ENCODE measurements at regions not wholly inside any gene's neighbourhood (a gene's known extent, or its start where the extent isn't known, plus 50 kb on each side); places are given as distances from the start of the nearest gene placed in this dataset.

DNA sequence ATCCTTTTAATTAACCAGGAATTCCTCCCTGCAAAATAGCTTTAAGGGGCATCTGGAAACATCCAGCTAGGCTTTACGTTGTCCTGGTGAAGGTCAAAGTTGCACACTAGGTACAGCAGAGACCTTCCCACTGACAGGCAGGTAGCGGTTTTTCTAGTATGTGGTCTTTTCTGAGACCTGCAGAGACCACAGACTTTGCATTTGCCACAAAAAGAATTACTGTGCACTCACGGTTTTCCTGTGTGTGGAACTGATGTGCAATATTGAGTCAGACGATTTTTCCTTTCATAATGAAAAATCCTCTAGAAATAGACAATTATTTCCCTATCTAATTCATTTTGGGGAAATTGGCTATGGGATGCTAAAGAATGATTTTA is 417.0 kb upstream of the ADAMTSL1 start:
- Mint-ChIP-seq H3K9me3 (ENCODE audit: unreplicated experiment) (no peaks in the 10 kb centered on the region), H3K36me3 (ENCODE audit: low read depth, unreplicated experiment) (no peaks in the 10 kb centered on the region), H3K27ac (ENCODE audit: unreplicated experiment) (no peak overlapping the region), H3K4me1 (ENCODE audit: low read depth, unreplicated experiment) (peaks cover 3% of the 10 kb centered on the region), H3K4me3 (ENCODE audit: unreplicated experiment) (no peak overlapping the region), H3K27me3 (ENCODE audit: low read depth, unreplicated experiment) (peaks cover 3% of the 10 kb centered on the region)
- FAIRE-seq (no peak), DNase-seq (ENCODE audit: low read depth) (no peak)
- TF ChIP-seq, protein P1, sequence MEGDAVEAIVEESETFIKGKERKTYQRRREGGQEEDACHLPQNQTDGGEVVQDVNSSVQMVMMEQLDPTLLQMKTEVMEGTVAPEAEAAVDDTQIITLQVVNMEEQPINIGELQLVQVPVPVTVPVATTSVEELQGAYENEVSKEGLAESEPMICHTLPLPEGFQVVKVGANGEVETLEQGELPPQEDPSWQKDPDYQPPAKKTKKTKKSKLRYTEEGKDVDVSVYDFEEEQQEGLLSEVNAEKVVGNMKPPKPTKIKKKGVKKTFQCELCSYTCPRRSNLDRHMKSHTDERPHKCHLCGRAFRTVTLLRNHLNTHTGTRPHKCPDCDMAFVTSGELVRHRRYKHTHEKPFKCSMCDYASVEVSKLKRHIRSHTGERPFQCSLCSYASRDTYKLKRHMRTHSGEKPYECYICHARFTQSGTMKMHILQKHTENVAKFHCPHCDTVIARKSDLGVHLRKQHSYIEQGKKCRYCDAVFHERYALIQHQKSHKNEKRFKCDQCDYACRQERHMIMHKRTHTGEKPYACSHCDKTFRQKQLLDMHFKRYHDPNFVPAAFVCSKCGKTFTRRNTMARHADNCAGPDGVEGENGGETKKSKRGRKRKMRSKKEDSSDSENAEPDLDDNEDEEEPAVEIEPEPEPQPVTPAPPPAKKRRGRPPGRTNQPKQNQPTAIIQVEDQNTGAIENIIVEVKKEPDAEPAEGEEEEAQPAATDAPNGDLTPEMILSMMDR (IDR thresholded peaks at IDR 0.05; ENCODE audit: insufficient read depth, low read depth, low read length), result no peak
- no peak for TF ChIP-seq EZH2 (IDR thresholded peaks at IDR 0.05; ENCODE audit: insufficient read depth, low read length)
- H2AFZ ChIP-seq (ENCODE audit: low read depth, low read length), result no peak overlapping the region
- no peak overlapping the region for H3K27ac ChIP-seq (ENCODE audit: low read depth, low read length)
- no peaks in the 10 kb centered on the region for H3K27me3 ChIP-seq (ENCODE audit: insufficient read depth, low read length)
- H3K4me3 ChIP-seq (ENCODE audit: insufficient read depth, low read depth, low read length), result no peak overlapping the region
- H3K79me2 ChIP-seq (ENCODE audit: insufficient read depth, low read length), result no peaks in the 10 kb centered on the region
- H3K4me2 ChIP-seq (ENCODE audit: low read length), result no peak overlapping the region
- H3K9ac ChIP-seq (ENCODE audit: low read length), result no peak overlapping the region
- H3K4me1 ChIP-seq (ENCODE audit: insufficient read depth, low read length), result no peaks in the 10 kb centered on the region
- H4K20me1 ChIP-seq (ENCODE audit: insufficient read depth, low read length), result no peaks in the 10 kb centered on the region
- no peaks in the 10 kb centered on the region for H3K9me3 ChIP-seq (ENCODE audit: insufficient read depth, low read depth, low read length)
- H3K36me3 ChIP-seq (ENCODE audit: insufficient read depth, low read length), result no peaks in the 10 kb centered on the region

DNA sequence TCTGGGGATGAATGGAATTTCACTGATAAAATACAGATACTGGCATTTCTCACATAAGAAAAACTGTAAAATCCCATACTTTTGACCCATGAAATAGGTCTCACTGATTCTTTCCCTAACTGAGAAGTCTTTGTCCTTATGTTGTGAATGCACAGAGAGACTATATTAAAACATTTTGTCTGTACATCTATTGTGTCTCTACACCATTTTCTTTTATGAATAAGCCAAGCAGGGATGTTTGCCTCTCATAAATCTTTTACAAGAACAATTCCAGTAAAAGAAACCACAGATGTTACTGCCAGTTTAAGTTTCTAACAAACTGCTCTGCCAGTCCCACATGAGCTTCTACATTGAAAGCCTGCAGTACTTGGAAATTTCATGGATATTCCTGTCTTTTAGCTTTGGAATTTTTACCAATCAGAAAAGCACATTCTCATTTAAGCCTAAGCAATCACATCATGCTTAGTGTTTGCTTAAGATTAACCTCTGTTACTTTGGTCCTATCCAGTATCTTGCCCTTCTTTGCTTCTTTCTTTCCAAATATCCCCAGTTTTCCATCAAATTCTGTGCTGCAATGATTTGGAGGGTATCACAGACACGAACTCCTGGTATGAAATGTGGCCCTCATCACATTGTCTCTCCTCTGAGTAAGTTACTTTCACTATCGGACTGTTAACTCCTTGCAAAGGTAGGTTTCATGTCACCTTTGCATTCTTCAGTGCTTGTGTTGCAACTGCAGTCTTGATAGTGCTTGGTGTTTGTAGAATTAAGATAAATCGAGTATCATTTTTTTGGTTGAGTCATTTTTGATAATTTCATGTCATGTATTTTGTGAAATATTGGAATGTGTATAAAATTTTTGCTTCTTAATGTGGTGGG is 415.1 kb upstream of the ADAMTSL1 start:
- H3K4me1 ChIP-seq (ENCODE audit: insufficient read depth, low read length), result no peaks in the 10 kb centered on the region
- H3K9ac ChIP-seq (ENCODE audit: low read length), result no peak overlapping the region
- Mint-ChIP-seq H3K9me3 (ENCODE audit: unreplicated experiment) (no peaks in the 10 kb centered on the region), H3K4me3 (ENCODE audit: unreplicated experiment) (no peak overlapping the region), H3K36me3 (ENCODE audit: low read depth, unreplicated experiment) (no peaks in the 10 kb centered on the region), H3K27ac (ENCODE audit: unreplicated experiment) (no peak overlapping the region), H3K4me1 (ENCODE audit: low read depth, unreplicated experiment) (no peaks in the 10 kb centered on the region), H3K27me3 (ENCODE audit: low read depth, unreplicated experiment) (peaks cover 3% of the 10 kb centered on the region)
- DNase-seq (ENCODE audit: low read depth), result no peak
- no peak overlapping the region for H3K4me2 ChIP-seq (ENCODE audit: low read length)
- no peak for FAIRE-seq
- no peaks in the 10 kb centered on the region for H3K36me3 ChIP-seq (ENCODE audit: insufficient read depth, low read length)
- TF ChIP-seq, protein P1 (IDR thresholded peaks at IDR 0.05; ENCODE audit: insufficient read depth, low read depth, low read length), result no peak
- no peak for TF ChIP-seq EZH2 (IDR thresholded peaks at IDR 0.05; ENCODE audit: insufficient read depth, low read length)
- no peak overlapping the region for H3K27ac ChIP-seq (ENCODE audit: low read depth, low read length)
- H3K4me3 ChIP-seq (ENCODE audit: insufficient read depth, low read depth, low read length), result no peak overlapping the region
- H3K27me3 ChIP-seq (ENCODE audit: insufficient read depth, low read length), result no peaks in the 10 kb centered on the region
- no peaks in the 10 kb centered on the region for H3K79me2 ChIP-seq (ENCODE audit: insufficient read depth, low read length)
- H3K9me3 ChIP-seq (ENCODE audit: insufficient read depth, low read depth, low read length), result no peaks in the 10 kb centered on the region
- H4K20me1 ChIP-seq (ENCODE audit: insufficient read depth, low read length), result no peaks in the 10 kb centered on the region
- H2AFZ ChIP-seq (ENCODE audit: low read depth, low read length), result no peak overlapping the region

DNA sequence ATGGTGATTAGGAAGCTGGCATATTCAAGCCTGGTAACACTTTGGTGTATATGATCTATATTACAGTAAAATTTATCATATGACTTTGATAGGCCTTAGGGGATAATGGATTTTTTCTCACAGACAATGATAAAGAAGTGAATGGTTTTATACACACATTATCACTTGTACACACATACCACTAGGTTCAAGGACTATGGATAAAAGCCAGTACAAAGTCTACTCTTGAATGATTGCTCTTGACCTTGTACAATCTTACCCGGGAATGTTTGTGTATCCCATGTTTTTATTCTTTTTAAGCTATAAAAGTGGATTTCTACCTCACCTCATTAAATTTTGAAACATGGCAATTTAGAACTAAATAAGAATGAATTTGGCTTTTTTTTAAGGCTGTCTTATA is 414.5 kb upstream of the ADAMTSL1 start:
- no peak overlapping the region for H3K27ac Mint-ChIP-seq (ENCODE audit: unreplicated experiment)
- no peaks in the 10 kb centered on the region for H3K9me3 ChIP-seq (ENCODE audit: insufficient read depth, low read depth, low read length)
- no peaks in the 10 kb centered on the region for H3K79me2 ChIP-seq (ENCODE audit: insufficient read depth, low read length)
- no peak overlapping the region for H3K4me2 ChIP-seq (ENCODE audit: low read length)
- H3K36me3 Mint-ChIP-seq (ENCODE audit: low read depth, unreplicated experiment), result no peaks in the 10 kb centered on the region
- FAIRE-seq (no peak), DNase-seq (ENCODE audit: low read depth) (no peak)
- H2AFZ ChIP-seq (ENCODE audit: low read depth, low read length), result no peak overlapping the region
- H3K27me3 Mint-ChIP-seq (ENCODE audit: low read depth, unreplicated experiment), result peaks cover 3% of the 10 kb centered on the region
- H3K4me3 Mint-ChIP-seq (ENCODE audit: unreplicated experiment), result no peak overlapping the region
- no peak overlapping the region for H3K9ac ChIP-seq (ENCODE audit: low read length)
- no peaks in the 10 kb centered on the region for H3K27me3 ChIP-seq (ENCODE audit: insufficient read depth, low read length)
- no peak overlapping the region for H3K27ac ChIP-seq (ENCODE audit: low read depth, low read length)
- no peak overlapping the region for H3K4me3 ChIP-seq (ENCODE audit: insufficient read depth, low read depth, low read length)
- H4K20me1 ChIP-seq (ENCODE audit: insufficient read depth, low read length), result no peaks in the 10 kb centered on the region
- no peaks in the 10 kb centered on the region for H3K36me3 ChIP-seq (ENCODE audit: insufficient read depth, low read length)
- no peaks in the 10 kb centered on the region for H3K4me1 Mint-ChIP-seq (ENCODE audit: low read depth, unreplicated experiment)
- H3K4me1 ChIP-seq (ENCODE audit: insufficient read depth, low read length), result no peaks in the 10 kb centered on the region
- TF ChIP-seq, protein P1 (IDR thresholded peaks at IDR 0.05; ENCODE audit: insufficient read depth, low read depth, low read length), result no peak
- TF ChIP-seq EZH2 (IDR thresholded peaks at IDR 0.05; ENCODE audit: insufficient read depth, low read length), result no peak
- no peaks in the 10 kb centered on the region for H3K9me3 Mint-ChIP-seq (ENCODE audit: unreplicated experiment)

Measured in astrocyte (in vitro differentiated cells and primary cell).